GM23338 (cell line): ENCODE measurements at regions not wholly inside any gene's neighbourhood (a gene's known extent, or its start where the extent isn't known, plus 50 kb on each side); places are given as distances from the start of the nearest gene placed in this dataset.

Experiments
- ATAC-seq: fragments of 200-7000 bp; cut with Tn5 transposase; 3 replicates; pipeline ENCODE4 v1.9.1; 2020
- DNase-seq: peaks from one replicate; pipeline ENCODE4 v3.0.0-alpha.2; 2015; ENCODE audit warnings: low spot score
- H2AFZ ChIP-seq: fragments of 200-600 bp; sonication (generic); 2 replicates; pipeline ENCODE4 v1.8.0; 2016; ENCODE audit warnings: antibody characterized with exemption, mild to moderate bottlenecking, moderate library complexity
- H3F3A ChIP-seq: fragments of 200-600 bp; sonication (generic); replicated peaks from 2 replicates; pipeline ENCODE4 v1.8.0; 2017; ENCODE audit warnings: antibody characterized with exemption, mixed run types, low read depth
- H3K27ac ChIP-seq: fragments of 200-600 bp; sonication (generic); 2 replicates; pipeline ENCODE4 v1.6.1; 2016; ENCODE audit warnings: low read depth
- H3K27me3 ChIP-seq: fragments of 200-600 bp; sonication (generic); 2 replicates; pipeline ENCODE4 v1.8.0; 2016; ENCODE audit warnings: mild to moderate bottlenecking, mixed run types, moderate library complexity; ENCODE audit not compliant: insufficient read depth
- H3K36me3 ChIP-seq: fragments of 200-600 bp; sonication (generic); 2 replicates; pipeline ENCODE4 v1.8.0; 2016; ENCODE audit warnings: mild to moderate bottlenecking; ENCODE audit not compliant: insufficient read depth
- H3K4me1 ChIP-seq: fragments of 200-600 bp; sonication (generic); 2 replicates; pipeline ENCODE4 v1.8.0; 2016; ENCODE audit warnings: mild to moderate bottlenecking, moderate library complexity; ENCODE audit not compliant: insufficient read depth
- H3K4me2 ChIP-seq: fragments of 200-600 bp; sonication (generic); 2 replicates; pipeline ENCODE4 v1.7.1; 2017; ENCODE audit warnings: mixed run types
- H3K4me3 ChIP-seq: fragments of 200-600 bp; sonication (generic); 2 replicates; pipeline ENCODE4 v1.6.1; 2016; ENCODE audit warnings: mixed run types
- H3K79me2 ChIP-seq: fragments of 200-600 bp; sonication (generic); replicated peaks from 2 replicates; pipeline ENCODE4 v1.8.0; 2017; ENCODE audit warnings: mild to moderate bottlenecking; ENCODE audit not compliant: insufficient read depth
- H3K9me2 ChIP-seq: fragments of 200-600 bp; sonication (generic); 2 replicates; pipeline ENCODE4 v1.8.0; 2017; ENCODE audit not compliant: insufficient read depth
- H4K20me1 ChIP-seq: fragments of 200-600 bp; sonication (generic); replicated peaks from 2 replicates; pipeline ENCODE4 v1.8.0; 2017; ENCODE audit warnings: mild to moderate bottlenecking; ENCODE audit not compliant: insufficient read depth
- H3K27ac Mint-ChIP-seq: 2 replicates; pipeline ENCODE4 v1.8.0; 2020; ENCODE audit warnings: inconsistent platforms, mild to moderate bottlenecking, moderate library complexity, mixed read lengths
- H3K27me3 Mint-ChIP-seq: 3 replicates; pipeline ENCODE4 v1.8.0; 2022; ENCODE audit warnings: low read depth, mild to moderate bottlenecking, moderate library complexity, mixed read lengths, inconsistent platforms; ENCODE audit not compliant: insufficient read depth, poor library complexity
- H3K36me3 Mint-ChIP-seq: 3 replicates; pipeline ENCODE4 v1.8.0; 2021; ENCODE audit warnings: low read depth, mild to moderate bottlenecking, inconsistent platforms, moderate library complexity, mixed read lengths
- H3K4me1 Mint-ChIP-seq: 3 replicates; pipeline ENCODE4 v1.8.0; 2020; ENCODE audit warnings: mild to moderate bottlenecking, inconsistent platforms, mixed read lengths
- H3K4me3 Mint-ChIP-seq: 3 replicates; pipeline ENCODE4 v1.8.0; 2021; ENCODE audit warnings: moderate library complexity, mild to moderate bottlenecking, inconsistent platforms, mixed read lengths
- H3K9me3 Mint-ChIP-seq: 3 replicates; pipeline ENCODE4 v1.8.0; 2020; ENCODE audit warnings: moderate library complexity, mild to moderate bottlenecking, inconsistent platforms, mixed read lengths
- CREB1 ChIP-seq: fragments of 250-450 bp; sonication (Bioruptor Pico); IDR thresholded peaks from 2 replicates; pipeline ENCODE4 v1.5.0; 2020; ENCODE audit warnings: low read depth, mild to moderate bottlenecking, moderate library complexity
- JUNB ChIP-seq: IDR thresholded peaks from one replicate; pipeline ENCODE4 v1.6.1; 2016; ENCODE audit warnings: antibody characterized with exemption; ENCODE audit not compliant: unreplicated experiment
- NANOG ChIP-seq: IDR thresholded peaks from 2 replicates; pipeline ENCODE4 v1.6.1; 2016; ENCODE audit warnings: antibody characterized with exemption, borderline replicate concordance
- TF ChIP-seq, protein P1 (sequence below): IDR thresholded peaks from one replicate; pipeline ENCODE4 v1.6.1; 2018; ENCODE audit warnings: antibody characterized with exemption; ENCODE audit not compliant: unreplicated experiment
- TF ChIP-seq, protein P2 (sequence below), 2 experiments: fragments of 200-600 bp in 1 of 2; sonication (generic) in 1 of 2; conservative IDR thresholded peaks; 2 replicates each; pipeline versions ENCODE4 v1.5.1 to v1.6.1; 2016 to 2017; ENCODE audit warnings: antibody characterized with exemption in 2 of 2, low read depth in 2 of 2, mild to moderate bottlenecking in 2 of 2, moderate library complexity in 1 of 2
- TF ChIP-seq, protein P3 (sequence below): fragments of 250-450 bp; sonication (Bioruptor Pico); IDR thresholded peaks from 2 replicates; pipeline ENCODE4 v1.5.0; 2020; ENCODE audit warnings: mild to moderate bottlenecking, moderate library complexity

DNA sequence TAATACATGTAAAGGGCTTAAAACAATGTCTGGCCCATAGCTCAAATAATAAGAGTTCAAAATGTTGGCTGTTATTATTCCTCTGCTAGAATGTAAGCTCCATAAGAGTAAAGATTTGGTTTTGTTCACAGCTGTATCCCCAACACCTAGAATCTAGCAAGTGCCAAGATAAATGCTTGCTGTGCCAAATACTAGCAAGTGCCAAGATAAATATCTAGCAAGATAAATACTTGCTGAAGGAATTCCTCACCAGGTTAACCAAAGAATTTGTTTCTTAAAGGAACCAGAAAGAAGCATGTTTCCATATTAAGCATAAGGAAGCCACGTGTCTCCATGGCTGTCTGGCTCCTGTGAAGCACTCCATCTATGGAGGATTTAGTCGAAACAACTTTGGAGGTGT, 235.2 kb upstream of the SP4 start (continued):
- TF ChIP-seq, protein P1, sequence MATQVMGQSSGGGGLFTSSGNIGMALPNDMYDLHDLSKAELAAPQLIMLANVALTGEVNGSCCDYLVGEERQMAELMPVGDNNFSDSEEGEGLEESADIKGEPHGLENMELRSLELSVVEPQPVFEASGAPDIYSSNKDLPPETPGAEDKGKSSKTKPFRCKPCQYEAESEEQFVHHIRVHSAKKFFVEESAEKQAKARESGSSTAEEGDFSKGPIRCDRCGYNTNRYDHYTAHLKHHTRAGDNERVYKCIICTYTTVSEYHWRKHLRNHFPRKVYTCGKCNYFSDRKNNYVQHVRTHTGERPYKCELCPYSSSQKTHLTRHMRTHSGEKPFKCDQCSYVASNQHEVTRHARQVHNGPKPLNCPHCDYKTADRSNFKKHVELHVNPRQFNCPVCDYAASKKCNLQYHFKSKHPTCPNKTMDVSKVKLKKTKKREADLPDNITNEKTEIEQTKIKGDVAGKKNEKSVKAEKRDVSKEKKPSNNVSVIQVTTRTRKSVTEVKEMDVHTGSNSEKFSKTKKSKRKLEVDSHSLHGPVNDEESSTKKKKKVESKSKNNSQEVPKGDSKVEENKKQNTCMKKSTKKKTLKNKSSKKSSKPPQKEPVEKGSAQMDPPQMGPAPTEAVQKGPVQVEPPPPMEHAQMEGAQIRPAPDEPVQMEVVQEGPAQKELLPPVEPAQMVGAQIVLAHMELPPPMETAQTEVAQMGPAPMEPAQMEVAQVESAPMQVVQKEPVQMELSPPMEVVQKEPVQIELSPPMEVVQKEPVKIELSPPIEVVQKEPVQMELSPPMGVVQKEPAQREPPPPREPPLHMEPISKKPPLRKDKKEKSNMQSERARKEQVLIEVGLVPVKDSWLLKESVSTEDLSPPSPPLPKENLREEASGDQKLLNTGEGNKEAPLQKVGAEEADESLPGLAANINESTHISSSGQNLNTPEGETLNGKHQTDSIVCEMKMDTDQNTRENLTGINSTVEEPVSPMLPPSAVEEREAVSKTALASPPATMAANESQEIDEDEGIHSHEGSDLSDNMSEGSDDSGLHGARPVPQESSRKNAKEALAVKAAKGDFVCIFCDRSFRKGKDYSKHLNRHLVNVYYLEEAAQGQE = no peak
- TF ChIP-seq NANOG = no peak
- TF ChIP-seq, protein P2, sequence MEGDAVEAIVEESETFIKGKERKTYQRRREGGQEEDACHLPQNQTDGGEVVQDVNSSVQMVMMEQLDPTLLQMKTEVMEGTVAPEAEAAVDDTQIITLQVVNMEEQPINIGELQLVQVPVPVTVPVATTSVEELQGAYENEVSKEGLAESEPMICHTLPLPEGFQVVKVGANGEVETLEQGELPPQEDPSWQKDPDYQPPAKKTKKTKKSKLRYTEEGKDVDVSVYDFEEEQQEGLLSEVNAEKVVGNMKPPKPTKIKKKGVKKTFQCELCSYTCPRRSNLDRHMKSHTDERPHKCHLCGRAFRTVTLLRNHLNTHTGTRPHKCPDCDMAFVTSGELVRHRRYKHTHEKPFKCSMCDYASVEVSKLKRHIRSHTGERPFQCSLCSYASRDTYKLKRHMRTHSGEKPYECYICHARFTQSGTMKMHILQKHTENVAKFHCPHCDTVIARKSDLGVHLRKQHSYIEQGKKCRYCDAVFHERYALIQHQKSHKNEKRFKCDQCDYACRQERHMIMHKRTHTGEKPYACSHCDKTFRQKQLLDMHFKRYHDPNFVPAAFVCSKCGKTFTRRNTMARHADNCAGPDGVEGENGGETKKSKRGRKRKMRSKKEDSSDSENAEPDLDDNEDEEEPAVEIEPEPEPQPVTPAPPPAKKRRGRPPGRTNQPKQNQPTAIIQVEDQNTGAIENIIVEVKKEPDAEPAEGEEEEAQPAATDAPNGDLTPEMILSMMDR (conservative IDR thresholded peaks at IDR 0.05; ENCODE audit: low read depth in 2 of 2) = no peak

DNA sequence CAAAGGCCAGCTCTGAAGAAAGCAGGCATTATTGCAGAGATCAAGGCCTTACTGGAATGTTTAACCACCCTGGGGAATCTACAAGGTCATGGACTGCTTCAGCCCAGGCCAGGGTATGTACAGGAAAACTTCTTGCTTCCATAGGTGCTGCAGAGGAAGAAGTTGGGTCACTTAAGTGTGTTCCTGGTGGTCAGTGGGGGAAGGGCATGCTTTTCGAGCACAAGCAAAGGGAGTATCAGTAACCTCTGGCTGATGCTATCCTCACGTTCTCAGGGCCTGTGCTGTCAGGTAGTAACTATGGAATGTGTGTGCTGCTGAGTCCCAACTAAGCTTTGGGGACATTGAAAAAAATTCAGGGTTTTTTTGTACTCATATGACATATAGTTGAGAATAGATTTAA, 234.0 kb upstream of the SP4 start:
- Mint-ChIP-seq H3K36me3 (no peaks in the 10 kb centered on the region), H3K27me3 (no peaks in the 10 kb centered on the region)

More for the DNA sequence above, 234.0 kb upstream of the SP4 start:
- peaks cover 13% of the 10 kb centered on the region for H3K4me1 Mint-ChIP-seq
- Histone ChIP-seq H3K27me3 (no peaks in the 10 kb centered on the region), H3K4me1 (no peaks in the 10 kb centered on the region), H3K4me2 (no peak overlapping the region), H3K79me2 (no peaks in the 10 kb centered on the region), H3K27ac (no peak overlapping the region), H2AFZ (peak overlapping the region; percentile 52; the same call in 1 of the 2 replicates), H3K9me2 (peaks cover 6% of the 10 kb centered on the region; the same call in 1 of the 2 replicates), H3F3A (no peaks in the 10 kb centered on the region), H3K4me3 (no peak overlapping the region), H3K36me3 (no peaks in the 10 kb centered on the region), H4K20me1 (no peaks in the 10 kb centered on the region)
- no peaks in the 10 kb centered on the region for H3K9me3 Mint-ChIP-seq
- DNase-seq = peak; percentile 47
- H3K27ac Mint-ChIP-seq = no peak overlapping the region
- TF ChIP-seq JUNB (no peak), CREB1 (CRISPR knock-in tag) (no peak)
- TF ChIP-seq, protein P3, sequence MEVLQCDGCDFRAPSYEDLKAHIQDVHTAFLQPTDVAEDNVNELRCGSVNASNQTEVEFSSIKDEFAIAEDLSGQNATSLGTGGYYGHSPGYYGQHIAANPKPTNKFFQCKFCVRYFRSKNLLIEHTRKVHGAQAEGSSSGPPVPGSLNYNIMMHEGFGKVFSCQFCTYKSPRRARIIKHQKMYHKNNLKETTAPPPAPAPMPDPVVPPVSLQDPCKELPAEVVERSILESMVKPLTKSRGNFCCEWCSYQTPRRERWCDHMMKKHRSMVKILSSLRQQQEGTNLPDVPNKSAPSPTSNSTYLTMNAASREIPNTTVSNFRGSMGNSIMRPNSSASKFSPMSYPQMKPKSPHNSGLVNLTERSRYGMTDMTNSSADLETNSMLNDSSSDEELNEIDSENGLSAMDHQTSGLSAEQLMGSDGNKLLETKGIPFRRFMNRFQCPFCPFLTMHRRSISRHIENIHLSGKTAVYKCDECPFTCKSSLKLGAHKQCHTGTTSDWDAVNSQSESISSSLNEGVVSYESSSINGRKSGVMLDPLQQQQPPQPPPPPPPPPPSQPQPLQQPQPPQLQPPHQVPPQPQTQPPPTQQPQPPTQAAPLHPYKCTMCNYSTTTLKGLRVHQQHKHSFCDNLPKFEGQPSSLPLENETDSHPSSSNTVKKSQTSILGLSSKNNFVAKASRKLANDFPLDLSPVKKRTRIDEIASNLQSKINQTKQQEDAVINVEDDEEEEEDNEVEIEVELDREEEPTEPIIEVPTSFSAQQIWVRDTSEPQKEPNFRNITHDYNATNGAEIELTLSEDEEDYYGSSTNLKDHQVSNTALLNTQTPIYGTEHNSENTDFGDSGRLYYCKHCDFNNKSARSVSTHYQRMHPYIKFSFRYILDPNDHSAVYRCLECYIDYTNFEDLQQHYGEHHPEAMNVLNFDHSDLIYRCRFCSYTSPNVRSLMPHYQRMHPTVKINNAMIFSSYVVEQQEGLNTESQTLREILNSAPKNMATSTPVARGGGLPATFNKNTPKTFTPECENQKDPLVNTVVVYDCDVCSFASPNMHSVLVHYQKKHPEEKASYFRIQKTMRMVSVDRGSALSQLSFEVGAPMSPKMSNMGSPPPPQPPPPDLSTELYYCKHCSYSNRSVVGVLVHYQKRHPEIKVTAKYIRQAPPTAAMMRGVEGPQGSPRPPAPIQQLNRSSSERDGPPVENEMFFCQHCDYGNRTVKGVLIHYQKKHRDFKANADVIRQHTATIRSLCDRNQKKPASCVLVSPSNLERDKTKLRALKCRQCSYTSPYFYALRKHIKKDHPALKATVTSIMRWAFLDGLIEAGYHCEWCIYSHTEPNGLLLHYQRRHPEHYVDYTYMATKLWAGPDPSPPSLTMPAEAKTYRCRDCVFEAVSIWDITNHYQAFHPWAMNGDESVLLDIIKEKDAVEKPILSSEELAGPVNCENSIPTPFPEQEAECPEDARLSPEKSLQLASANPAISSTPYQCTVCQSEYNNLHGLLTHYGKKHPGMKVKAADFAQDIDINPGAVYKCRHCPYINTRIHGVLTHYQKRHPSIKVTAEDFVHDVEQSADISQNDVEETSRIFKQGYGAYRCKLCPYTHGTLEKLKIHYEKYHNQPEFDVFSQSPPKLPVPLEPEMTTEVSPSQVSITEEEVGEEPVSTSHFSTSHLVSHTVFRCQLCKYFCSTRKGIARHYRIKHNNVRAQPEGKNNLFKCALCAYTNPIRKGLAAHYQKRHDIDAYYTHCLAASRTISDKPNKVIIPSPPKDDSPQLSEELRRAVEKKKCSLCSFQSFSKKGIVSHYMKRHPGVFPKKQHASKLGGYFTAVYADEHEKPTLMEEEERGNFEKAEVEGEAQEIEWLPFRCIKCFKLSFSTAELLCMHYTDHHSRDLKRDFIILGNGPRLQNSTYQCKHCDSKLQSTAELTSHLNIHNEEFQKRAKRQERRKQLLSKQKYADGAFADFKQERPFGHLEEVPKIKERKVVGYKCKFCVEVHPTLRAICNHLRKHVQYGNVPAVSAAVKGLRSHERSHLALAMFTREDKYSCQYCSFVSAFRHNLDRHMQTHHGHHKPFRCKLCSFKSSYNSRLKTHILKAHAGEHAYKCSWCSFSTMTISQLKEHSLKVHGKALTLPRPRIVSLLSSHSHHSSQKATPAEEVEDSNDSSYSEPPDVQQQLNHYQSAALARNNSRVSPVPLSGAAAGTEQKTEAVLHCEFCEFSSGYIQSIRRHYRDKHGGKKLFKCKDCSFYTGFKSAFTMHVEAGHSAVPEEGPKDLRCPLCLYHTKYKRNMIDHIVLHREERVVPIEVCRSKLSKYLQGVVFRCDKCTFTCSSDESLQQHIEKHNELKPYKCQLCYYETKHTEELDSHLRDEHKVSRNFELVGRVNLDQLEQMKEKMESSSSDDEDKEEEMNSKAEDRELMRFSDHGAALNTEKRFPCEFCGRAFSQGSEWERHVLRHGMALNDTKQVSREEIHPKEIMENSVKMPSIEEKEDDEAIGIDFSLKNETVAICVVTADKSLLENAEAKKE = no peak
- TF ChIP-seq, protein P2 (conservative IDR thresholded peaks at IDR 0.05; ENCODE audit: low read depth in 2 of 2) = 0 out of 4 replicates have a peak, but pooled peaks of 1 of the 2 experiments have one; percentile 16
- H3K4me3 Mint-ChIP-seq = no peak overlapping the region
- peak; percentile 81 for ATAC-seq
